ENCODE measurements at regions not wholly inside any gene's neighbourhood (a gene's known extent, or its start where the extent isn't known, plus 50 kb on each side); places are given as distances from the start of the nearest gene placed in this dataset.

- Histone ChIP-seq H3K4me3 (no peak overlapping the region), H3K36me3 (no peaks in the 10 kb centered on the region), H3K9me3 (no peaks in the 10 kb centered on the region), H3K4me1 (no peaks in the 10 kb centered on the region), H3K27ac (no peak overlapping the region), H3K27me3 (no peaks in the 10 kb centered on the region)
- ATAC-seq (no peak), DNase-seq (no peak)
- TF ChIP-seq POLR2A (IDR thresholded peaks at IDR 0.05), result no peak
- TF ChIP-seq CTCF (IDR thresholded peaks at IDR 0.05), result no peak
- intact Hi-C loops (cut with DNase I), result no loop called here
Measured at GRCh38 chr2:152813351-152813750, 94.9 kb downstream of the ARL6IP6 start.

Small RNAs in the stretch of these regions (small RNA-seq; reads per million reads assigned to genes)
- gene AC009969.1 (0 reads per million in 2 experiments), gene AC079150.2 (0 reads per million in 2 experiments)
